ENCODE measurements at regions not wholly inside any gene's neighbourhood (a gene's known extent, or its start where the extent isn't known, plus 50 kb on each side); places are given as distances from the start of the nearest gene placed in this dataset.

DNA sequence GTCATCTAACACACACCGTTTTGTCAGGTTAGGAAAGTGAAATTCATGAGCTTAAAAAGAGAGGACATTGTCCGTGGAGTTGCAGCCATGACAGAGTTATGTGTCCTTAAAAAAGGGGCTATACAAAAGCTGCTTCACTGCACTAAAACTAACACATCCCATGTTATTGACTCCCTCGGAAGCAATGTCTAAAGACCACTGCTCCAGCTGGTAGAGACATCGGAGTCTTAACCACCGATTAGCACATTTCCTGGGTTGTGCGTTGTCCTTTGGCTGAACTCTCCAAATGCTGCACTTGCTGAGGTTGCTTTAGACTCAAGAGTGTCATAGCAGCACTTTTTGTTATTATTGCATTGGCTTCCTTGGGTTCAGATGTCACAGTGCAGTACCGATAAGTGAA, 128.3 kb upstream of the C9orf72 start:
- Histone ChIP-seq H4K8ac (ENCODE audit: extremely low read depth, insufficient read depth, low read length) (no peak overlapping the region), H3K14ac (ENCODE audit: insufficient read length) (no peak overlapping the region), H3K36me3 (ENCODE audit: control insufficient read depth in 2 of 4, insufficient read depth in 4 of 4, low read length in 3 of 4) (no peaks in the 10 kb centered on the region), H3K23me2 (ENCODE audit: low read depth, low read length) (no peaks in the 10 kb centered on the region), H2AK5ac (ENCODE audit: low read depth, low read length) (no peak overlapping the region), H2BK20ac (ENCODE audit: low read length) (no peak overlapping the region), H3K79me2 (ENCODE audit: control insufficient read depth in 1 of 2, insufficient read depth in 2 of 2, low read length in 2 of 2) (no peaks in the 10 kb centered on the region), H3K4ac (replicated peaks; ENCODE audit: insufficient read length, low read depth, low read length) (no peak overlapping the region), H4K91ac (replicated peaks; ENCODE audit: insufficient read length, low read length) (no peak overlapping the region), H2BK15ac (ENCODE audit: low read length) (no peak overlapping the region), H2BK5ac (ENCODE audit: low read depth, low read length) (no peak overlapping the region), H3K9ac (replicated peaks in 1 of 4; ENCODE audit: extremely low read depth in 1 of 4, low read depth in 3 of 4, low read length in 3 of 4) (no peak overlapping the region), H2AFZ (ENCODE audit: low read length) (no peak overlapping the region), H2BK12ac (ENCODE audit: low read depth, low read length) (no peak overlapping the region), H3K4me3 (ENCODE audit: extremely low read depth in 1 of 4, insufficient read depth in 2 of 4, low read depth in 3 of 4, low read length in 4 of 4) (no peak overlapping the region), H3K27ac (ENCODE audit: low read depth, low read length) (no peak overlapping the region), H3K4me2 (ENCODE audit: insufficient read depth in 1 of 2, low read depth in 2 of 2, low read length in 2 of 2) (no peak overlapping the region), H4K5ac (ENCODE audit: insufficient read length, low read depth, low read length) (no peak overlapping the region), H3K27me3 (replicated peaks in 1 of 4; ENCODE audit: control insufficient read depth in 3 of 4, extremely low read depth in 1 of 4, insufficient read depth in 3 of 4, low read length in 3 of 4) (peaks cover 0 to 1% (median 0%) of the 10 kb centered on the region in 4 experiments; a peak in 1 of 7 replicates), H4K20me1 (replicated peaks in 1 of 2; ENCODE audit: control insufficient read depth in 1 of 2, insufficient read depth in 2 of 2, low read length in 2 of 2) (no peaks in the 10 kb centered on the region), H2BK120ac (replicated peaks; ENCODE audit: low read depth, low read length) (no peak overlapping the region), H3K56ac (replicated peaks; ENCODE audit: insufficient read length, low read depth, low read length) (no peak overlapping the region), H3K79me1 (ENCODE audit: low read depth, low read length) (no peaks in the 10 kb centered on the region), H3K23ac (ENCODE audit: insufficient read length) (no peak overlapping the region), H3K4me1 (replicated peaks in 1 of 4; ENCODE audit: control insufficient read depth in 3 of 4, insufficient read depth in 4 of 4, low read length in 3 of 4) (no peaks in the 10 kb centered on the region), H3K18ac (ENCODE audit: extremely low read depth, low read length) (no peak overlapping the region), H3K9me3 (ENCODE audit: insufficient read depth in 2 of 2, low read depth in 1 of 2, low read length in 1 of 2) (no peaks in the 10 kb centered on the region)
- POLR2A ChIA-PET (ENCODE audit: partially characterized antibody): no interaction called here
- no peak for DNase-seq (ENCODE audit: low read depth in 1 of 2, low spot score in 2 of 2)
- TF ChIP-seq GABPA (IDR thresholded peaks at IDR 0.05; ENCODE audit: borderline replicate concordance, insufficient read depth, low read length) (no peak), POU5F1 (IDR thresholded peaks at IDR 0.05; ENCODE audit: low read depth, low read length) (no peak), KDM1A (IDR thresholded peaks at IDR 0.05; ENCODE audit: borderline replicate concordance, low read length) (no peak), SAP30 (IDR thresholded peaks at IDR 0.05; ENCODE audit: insufficient read depth, insufficient replicate concordance, low read length) (no peak), EGR1 (IDR thresholded peaks at IDR 0.05; ENCODE audit: borderline replicate concordance, low read depth, low read length) (no peak)
- TF ChIP-seq, protein P1, sequence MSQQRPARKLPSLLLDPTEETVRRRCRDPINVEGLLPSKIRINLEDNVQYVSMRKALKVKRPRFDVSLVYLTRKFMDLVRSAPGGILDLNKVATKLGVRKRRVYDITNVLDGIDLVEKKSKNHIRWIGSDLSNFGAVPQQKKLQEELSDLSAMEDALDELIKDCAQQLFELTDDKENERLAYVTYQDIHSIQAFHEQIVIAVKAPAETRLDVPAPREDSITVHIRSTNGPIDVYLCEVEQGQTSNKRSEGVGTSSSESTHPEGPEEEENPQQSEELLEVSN (IDR thresholded peaks at IDR 0.05): no peak
- WGBS, 2 experiments (ENCODE audit: extremely low coverage in 1 of 2, insufficient coverage in 1 of 2, insufficient read length in 1 of 2, insufficient replicate concordance in 2 of 2, low coverage in 1 of 2, low lambda C conversion rate in 2 of 2, missing lambda C conversion rate in 1 of 2): 95% methylated on average over 7 of the region's 7 CpGs; no CpG with 5 or more reads in 1 of the 2 experiments
- FAIRE-seq: peak; percentile 48
- CTCF ChIA-PET (ENCODE audit: partially characterized antibody): interaction anchor here (0.7 to 1.1 kb wide), 3 partner anchors 13 to 372 kb away, joined by 3 to 4 read pairs (median 3); no protein-coding TSS in a partner anchor
